ENCODE measurements at regions not wholly inside any gene's neighbourhood (a gene's known extent, or its start where the extent isn't known, plus 50 kb on each side); places are given as distances from the start of the nearest gene placed in this dataset.
"Not testable (repeated sequence)": the region's sequence is repeated elsewhere in the genome, so short reads cannot be mapped to it uniquely, and the experiment has no call there.

DNA sequence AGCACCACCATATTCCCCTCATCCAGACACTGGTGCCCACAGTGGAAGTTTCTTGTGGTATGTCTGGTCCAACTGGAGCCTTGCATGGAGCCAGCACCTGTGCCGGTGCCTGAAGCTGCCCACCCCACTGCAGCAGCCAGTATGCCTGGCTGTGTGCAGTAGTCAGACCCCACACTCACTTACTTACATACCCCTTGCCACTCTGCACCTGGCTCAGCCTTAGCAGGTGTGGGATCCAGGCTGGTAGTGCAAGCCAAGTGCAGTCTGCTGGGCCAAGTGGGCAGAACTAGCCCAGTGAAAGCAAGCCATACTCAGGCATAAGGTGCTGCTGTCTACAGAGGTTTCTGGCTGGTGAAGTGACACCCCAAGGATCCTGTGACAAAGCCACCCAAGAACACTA lies 871.4 kb upstream of the C9orf72 start:
- Mint-ChIP-seq H3K4me3 (no peak overlapping the region), H3K36me3 (no peaks in the 10 kb centered on the region), H3K9me3 (peaks cover 12% of the 10 kb centered on the region), H3K27ac (no peak overlapping the region), H3K4me1 (ENCODE audit: low read depth in 2 of 2) (no peaks in the 10 kb centered on the region), H3K27me3 (no peaks in the 10 kb centered on the region)
- DNase-seq (ENCODE audit: low spot score) (no peak), ATAC-seq (no peak)

DNA sequence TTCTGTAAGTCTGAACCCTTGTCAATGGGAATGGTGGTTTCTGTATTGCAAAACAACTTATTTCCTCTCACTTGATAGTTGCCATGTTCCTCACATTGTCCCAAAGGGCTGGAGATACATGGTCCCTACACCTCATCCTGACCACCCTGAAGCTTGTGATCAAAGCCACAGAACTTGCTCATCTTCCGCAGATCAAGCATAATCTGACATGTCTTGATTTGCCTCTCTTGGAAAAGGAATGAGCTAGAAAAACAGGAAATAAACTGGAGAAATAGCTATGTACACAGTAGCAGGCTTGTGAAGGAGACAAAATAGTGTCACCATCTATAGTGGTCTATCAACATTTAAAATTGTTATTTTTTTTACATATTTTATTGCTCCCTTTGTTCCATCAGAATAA lies 871.9 kb upstream of the C9orf72 start:
- no peaks in the 10 kb centered on the region for H3K36me3 Mint-ChIP-seq
- no peaks in the 10 kb centered on the region for H3K4me1 Mint-ChIP-seq (ENCODE audit: low read depth in 2 of 2)
- DNase-seq (ENCODE audit: low spot score) (no peak), ATAC-seq (no peak)
- H3K9me3 Mint-ChIP-seq, result peaks cover 12% of the 10 kb centered on the region
- no peak overlapping the region for H3K27ac Mint-ChIP-seq
- H3K27me3 Mint-ChIP-seq, result no peaks in the 10 kb centered on the region
- H3K4me3 Mint-ChIP-seq, result no peak overlapping the region

DNA sequence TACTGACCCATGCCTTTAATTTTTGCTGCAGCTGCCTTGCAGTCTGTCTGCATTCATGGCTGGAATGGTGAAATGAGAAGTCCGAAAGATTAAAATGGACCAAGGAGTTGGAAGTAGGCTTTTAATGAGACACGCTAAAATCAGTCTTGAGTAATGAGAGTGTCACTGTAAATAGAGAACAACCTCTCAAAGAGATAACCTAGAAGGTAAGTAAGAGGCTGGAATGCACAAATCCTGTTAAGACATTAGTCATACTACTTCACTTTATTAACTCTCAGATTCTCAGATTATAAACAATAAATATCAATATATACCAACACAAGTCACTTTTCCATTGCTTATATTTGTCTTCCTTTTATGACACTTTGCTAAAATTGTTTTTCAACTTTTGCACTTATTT lies 880.6 kb upstream of the C9orf72 start:
- no peak overlapping the region for H3K4me3 Mint-ChIP-seq
- DNase-seq (ENCODE audit: low spot score) (no peak), ATAC-seq (no peak)
- no peaks in the 10 kb centered on the region for H3K27me3 Mint-ChIP-seq
- no peaks in the 10 kb centered on the region for H3K36me3 Mint-ChIP-seq
- H3K4me1 Mint-ChIP-seq (ENCODE audit: low read depth in 2 of 2), result no peaks in the 10 kb centered on the region
- peaks cover 7% of the 10 kb centered on the region for H3K9me3 Mint-ChIP-seq
- no peak overlapping the region for H3K27ac Mint-ChIP-seq

DNA sequence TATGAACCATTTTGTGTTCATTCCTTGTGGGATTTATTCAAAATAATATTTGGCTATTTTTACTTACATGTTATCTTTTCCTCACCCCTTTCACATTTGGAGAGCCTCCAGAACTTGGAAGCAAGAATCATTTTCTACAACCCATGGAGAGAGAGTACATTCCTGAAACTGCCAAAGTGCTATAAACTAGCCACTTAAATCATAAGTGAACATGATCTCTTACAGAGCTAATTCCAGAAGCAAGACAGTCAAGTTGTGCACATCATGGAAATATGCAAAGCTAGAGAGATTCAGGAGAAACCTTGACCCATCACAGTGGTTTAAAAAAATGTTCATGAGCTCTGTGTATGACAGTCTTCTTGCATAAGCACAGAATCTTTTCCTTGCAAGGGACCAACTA lies 883.6 kb upstream of the C9orf72 start:
- H3K4me1 Mint-ChIP-seq (ENCODE audit: low read depth in 2 of 2), result peaks cover 0 to 3% of the 10 kb centered on the region in 2 donors
- no peak overlapping the region for H3K27ac Mint-ChIP-seq
- ATAC-seq (no peak), DNase-seq (ENCODE audit: low spot score) (no peak)
- H3K27me3 Mint-ChIP-seq, result no peaks in the 10 kb centered on the region
- H3K4me3 Mint-ChIP-seq, result no peak overlapping the region
- peaks cover 10% of the 10 kb centered on the region for H3K9me3 Mint-ChIP-seq
- no peaks in the 10 kb centered on the region for H3K36me3 Mint-ChIP-seq

DNA sequence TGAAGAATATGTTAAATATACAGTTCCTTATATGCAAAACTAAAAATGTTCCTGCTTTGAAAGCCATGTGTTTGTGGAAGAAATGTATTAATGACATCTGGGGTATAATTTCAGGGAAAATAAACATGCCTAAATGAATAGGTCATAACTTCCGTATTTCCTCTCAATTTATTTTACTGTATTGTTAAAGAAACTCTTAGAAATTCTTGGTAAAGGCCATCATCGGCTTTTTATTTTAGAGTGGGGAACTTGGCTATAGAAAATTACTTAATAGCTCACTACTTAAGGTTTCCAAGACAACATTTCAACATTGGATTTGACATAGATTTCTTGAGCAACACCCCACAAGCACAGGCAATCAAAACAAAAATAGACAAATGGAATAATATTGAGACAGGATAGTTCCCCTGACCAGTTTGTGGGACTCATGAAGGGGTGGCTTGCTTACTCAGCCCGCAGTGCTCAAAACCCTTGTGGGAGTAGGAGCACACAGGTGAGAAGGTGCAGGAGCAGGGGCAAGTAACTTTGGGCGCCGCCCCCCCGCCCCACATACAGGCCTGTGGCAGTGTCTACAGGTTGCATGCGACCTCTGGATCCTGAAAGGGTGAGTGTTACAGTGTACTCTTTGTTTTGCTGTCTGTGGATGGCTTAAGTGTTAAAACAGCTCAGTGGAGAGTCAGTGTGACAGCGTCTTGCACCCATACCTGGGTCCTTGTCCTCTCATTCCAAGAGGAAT lies 891.4 kb upstream of the C9orf72 start:
- H3K4me3 Mint-ChIP-seq, result no peak overlapping the region
- no peak overlapping the region for H3K27ac Mint-ChIP-seq
- H3K27me3 Mint-ChIP-seq, result no peaks in the 10 kb centered on the region
- peaks cover 20% of the 10 kb centered on the region for H3K36me3 Mint-ChIP-seq
- H3K9me3 Mint-ChIP-seq, result peaks cover 22% of the 10 kb centered on the region
- no peak for ATAC-seq
- DNase-seq (ENCODE audit: low spot score), result no peak
- H3K4me1 Mint-ChIP-seq (ENCODE audit: low read depth in 2 of 2), result peaks cover 0 to 3% of the 10 kb centered on the region in 2 donors

DNA sequence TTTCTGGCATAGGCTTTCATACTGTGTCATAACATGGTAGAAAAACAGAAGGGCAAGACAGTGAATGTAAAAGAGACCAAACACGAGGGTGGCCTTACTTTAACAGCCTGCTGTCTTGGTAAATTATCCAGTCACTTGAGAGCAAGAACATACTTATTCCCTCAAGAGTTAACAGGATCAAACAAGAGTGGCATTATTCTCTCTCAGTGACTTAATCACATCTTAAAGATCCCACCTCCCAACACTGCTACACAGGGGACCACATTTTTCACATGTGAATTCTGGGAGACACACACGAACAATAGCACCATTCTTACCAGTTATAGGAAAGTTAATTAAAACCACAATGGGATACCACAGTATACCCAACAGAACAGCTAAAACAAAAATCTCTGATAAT lies 898.0 kb upstream of the C9orf72 start:
- no peaks in the 10 kb centered on the region for H3K4me1 Mint-ChIP-seq (ENCODE audit: low read depth in 2 of 2)
- H3K27me3 Mint-ChIP-seq, result no peaks in the 10 kb centered on the region
- no peak overlapping the region for H3K4me3 Mint-ChIP-seq
- DNase-seq (ENCODE audit: low spot score), result no peak
- no peak for ATAC-seq
- no peak overlapping the region for H3K27ac Mint-ChIP-seq
- H3K36me3 Mint-ChIP-seq, result peaks cover 20% of the 10 kb centered on the region
- H3K9me3 Mint-ChIP-seq, result peaks cover 18% of the 10 kb centered on the region

DNA sequence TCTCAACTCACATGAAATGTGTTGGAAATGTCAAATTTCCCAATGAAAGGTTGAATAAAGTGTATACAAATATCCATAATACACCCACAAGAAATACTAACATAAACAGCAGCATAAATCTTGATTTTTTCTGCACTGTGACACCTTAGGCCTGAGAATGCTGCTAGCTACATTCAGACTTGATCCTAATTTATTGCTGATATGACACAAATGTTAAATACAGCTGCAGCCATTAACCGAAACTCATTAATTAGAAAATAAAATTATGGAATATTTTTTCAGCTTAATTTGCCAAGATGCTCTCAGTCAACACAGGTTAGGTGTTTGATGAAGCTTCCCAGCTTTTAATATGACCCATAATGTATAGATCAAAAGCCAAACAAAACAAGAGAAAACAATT lies 914.3 kb upstream of the C9orf72 start:
- DNase-seq (ENCODE audit: low spot score), result no peak

DNA sequence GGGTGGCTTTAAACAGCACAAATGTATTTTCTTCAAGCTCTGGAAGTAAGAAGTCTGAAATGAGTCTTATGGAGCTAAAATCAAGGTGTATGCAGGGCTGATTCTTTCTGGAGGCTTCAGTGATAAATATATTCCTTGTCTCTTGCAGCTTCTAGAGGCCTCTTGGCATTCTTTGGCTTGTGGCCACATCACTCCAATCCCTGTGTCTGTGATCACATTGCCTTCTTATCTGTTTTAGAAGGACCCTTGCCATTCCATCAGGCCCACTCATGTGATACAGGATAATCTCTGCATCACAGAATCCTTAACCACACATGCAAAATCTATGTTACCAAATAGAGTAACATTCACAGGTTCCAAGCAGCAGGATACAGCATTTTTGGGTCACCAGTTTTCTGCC lies 917.8 kb upstream of the C9orf72 start:
- peaks cover 8% of the 10 kb centered on the region for H3K9me3 Mint-ChIP-seq
- ATAC-seq (no peak), DNase-seq (ENCODE audit: low spot score) (no peak)
- H3K27me3 Mint-ChIP-seq, result no peaks in the 10 kb centered on the region
- H3K4me3 Mint-ChIP-seq, result no peak overlapping the region
- peaks cover 12% of the 10 kb centered on the region for H3K36me3 Mint-ChIP-seq
- H3K4me1 Mint-ChIP-seq (ENCODE audit: low read depth in 2 of 2), result no peaks in the 10 kb centered on the region
- H3K27ac Mint-ChIP-seq, result no peak overlapping the region

More for the DNA sequence above, 914.3 kb upstream of the C9orf72 start:
- Mint-ChIP-seq H3K27ac (no peak overlapping the region), H3K36me3 (peaks cover 6% of the 10 kb centered on the region), H3K9me3 (no peaks in the 10 kb centered on the region), H3K4me1 (ENCODE audit: low read depth in 2 of 2) (no peaks in the 10 kb centered on the region), H3K27me3 (no peaks in the 10 kb centered on the region), H3K4me3 (no peak overlapping the region)
- no peak for ATAC-seq

DNA sequence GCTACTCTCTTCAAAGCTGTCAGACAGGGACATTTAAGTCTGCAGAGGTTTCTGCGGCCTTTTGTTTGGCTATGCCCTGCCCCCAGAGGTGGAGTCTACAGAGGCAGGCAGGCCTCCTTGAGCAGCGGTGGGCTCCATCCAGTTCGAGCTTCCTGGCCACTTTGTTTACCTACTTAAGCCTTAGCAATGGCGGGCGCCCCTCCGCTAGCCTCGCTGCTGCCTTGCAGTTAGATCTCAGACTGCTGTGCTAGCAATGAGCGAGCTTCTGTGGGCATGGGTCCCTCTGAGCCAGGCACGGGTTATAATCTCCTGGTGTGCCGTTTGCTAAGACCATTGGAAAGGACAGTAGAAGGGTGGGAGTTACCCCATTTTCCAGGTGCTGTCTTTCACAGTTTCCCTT lies 924.9 kb upstream of the C9orf72 start:
- not testable (repeated sequence) for H3K4me1 Mint-ChIP-seq (ENCODE audit: low read depth in 2 of 2); ATAC-seq; DNase-seq (ENCODE audit: low spot score); H3K4me3 Mint-ChIP-seq; H3K27me3 Mint-ChIP-seq; H3K27ac Mint-ChIP-seq
- H3K9me3 Mint-ChIP-seq, result peaks cover 28% of the 10 kb centered on the region
- peaks cover 13% of the 10 kb centered on the region for H3K36me3 Mint-ChIP-seq

DNA sequence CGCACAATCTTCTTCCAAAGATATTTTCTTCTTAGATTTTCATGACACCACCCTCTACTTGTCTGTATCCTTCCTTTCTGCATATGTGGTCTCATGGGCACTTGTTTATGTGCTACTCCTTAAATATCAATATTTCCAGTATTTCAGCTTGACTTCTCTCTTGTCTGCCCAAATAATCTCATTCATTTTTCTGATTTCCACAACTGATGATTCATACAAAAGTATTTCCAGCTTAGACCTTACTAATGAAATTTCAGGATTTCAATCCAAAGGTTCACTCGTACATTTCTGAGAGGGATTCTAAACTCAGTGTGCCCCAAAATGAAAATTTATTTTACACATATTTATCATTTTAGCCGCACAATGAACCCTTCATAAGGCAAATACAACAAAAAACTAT lies 928.9 kb upstream of the C9orf72 start:
- Mint-ChIP-seq H3K27me3 (no peaks in the 10 kb centered on the region), H3K9me3 (peaks cover 13% of the 10 kb centered on the region), H3K4me1 (ENCODE audit: low read depth in 2 of 2) (no peaks in the 10 kb centered on the region), H3K36me3 (peaks cover 4% of the 10 kb centered on the region), H3K27ac (no peak overlapping the region), H3K4me3 (no peak overlapping the region)
- no peak for ATAC-seq
- DNase-seq (ENCODE audit: low spot score), result no peak

DNA sequence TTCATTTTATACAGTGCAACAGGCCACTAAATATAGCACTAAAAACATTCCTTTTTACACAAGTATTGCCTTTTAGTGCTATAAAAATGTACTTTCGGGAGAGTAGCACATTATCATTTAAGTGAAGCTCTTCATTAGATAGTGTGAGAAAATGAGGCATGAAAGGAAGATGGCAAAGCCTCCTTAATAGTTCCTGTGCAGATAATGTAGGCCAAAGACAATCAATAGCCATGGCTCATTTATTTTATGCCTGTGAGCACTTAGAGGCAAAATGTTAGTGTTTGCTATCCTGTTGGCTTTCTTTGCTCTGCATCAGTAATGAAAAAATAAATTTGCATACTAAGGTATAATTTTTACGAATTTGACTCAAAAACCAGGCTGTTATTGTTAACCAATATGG lies 929.5 kb upstream of the C9orf72 start:
- Mint-ChIP-seq H3K9me3 (peaks cover 11% of the 10 kb centered on the region), H3K4me3 (no peak overlapping the region), H3K36me3 (no peaks in the 10 kb centered on the region), H3K27me3 (no peaks in the 10 kb centered on the region), H3K4me1 (ENCODE audit: low read depth in 2 of 2) (no peaks in the 10 kb centered on the region), H3K27ac (no peak overlapping the region)
- DNase-seq (ENCODE audit: low spot score) (no peak), ATAC-seq (no peak)

DNA sequence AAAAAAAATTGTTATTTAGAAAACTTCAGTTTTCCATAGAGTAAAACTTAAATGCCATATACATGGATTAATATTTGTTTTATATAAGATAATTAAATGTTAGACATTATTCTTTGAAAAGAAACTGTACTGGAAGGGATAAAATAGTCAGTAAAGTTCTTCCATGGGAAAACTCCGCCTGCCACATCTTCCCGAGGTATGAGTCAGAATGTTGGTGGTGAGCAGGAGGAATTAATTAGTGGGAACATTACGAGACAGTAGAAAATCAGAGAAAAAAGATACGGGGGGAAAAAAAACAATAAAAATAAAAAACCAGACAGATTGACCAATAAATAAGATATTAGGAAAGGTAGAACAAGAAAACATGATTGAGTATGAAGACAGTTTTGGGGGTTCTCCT lies 930.3 kb upstream of the C9orf72 start:
- Mint-ChIP-seq H3K4me3 (no peak overlapping the region), H3K4me1 (ENCODE audit: low read depth in 2 of 2) (no peaks in the 10 kb centered on the region), H3K27ac (no peak overlapping the region), H3K36me3 (no peaks in the 10 kb centered on the region), H3K9me3 (peaks cover 11% of the 10 kb centered on the region), H3K27me3 (no peaks in the 10 kb centered on the region)
- no peak for DNase-seq (ENCODE audit: low spot score)
- ATAC-seq, result no peak

DNA sequence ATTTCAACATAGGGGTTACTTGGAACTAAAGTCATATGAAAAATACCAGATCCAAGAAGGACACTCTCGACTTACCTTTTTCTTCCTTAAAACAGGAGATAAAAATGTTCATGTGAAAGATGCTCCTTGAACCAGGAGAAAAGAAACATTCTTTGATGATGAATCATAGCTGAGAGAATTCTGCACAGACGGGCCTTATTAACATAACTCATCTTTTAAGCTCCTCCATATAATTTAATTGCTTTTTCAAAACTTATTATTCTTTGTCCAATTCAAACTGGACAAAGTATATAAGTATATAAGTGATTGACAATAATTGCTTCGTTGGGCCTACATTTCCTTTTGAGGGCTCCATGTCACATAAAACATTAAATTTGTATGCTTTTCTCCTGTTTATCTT lies 945.2 kb upstream of the C9orf72 start:
- Mint-ChIP-seq H3K9me3 (peaks cover 3% of the 10 kb centered on the region), H3K4me1 (ENCODE audit: low read depth in 2 of 2) (no peaks in the 10 kb centered on the region), H3K4me3 (no peak overlapping the region), H3K27me3 (no peaks in the 10 kb centered on the region), H3K36me3 (peaks cover 16% of the 10 kb centered on the region), H3K27ac (no peak overlapping the region)
- DNase-seq (ENCODE audit: low spot score) (no peak), ATAC-seq (no peak)

DNA sequence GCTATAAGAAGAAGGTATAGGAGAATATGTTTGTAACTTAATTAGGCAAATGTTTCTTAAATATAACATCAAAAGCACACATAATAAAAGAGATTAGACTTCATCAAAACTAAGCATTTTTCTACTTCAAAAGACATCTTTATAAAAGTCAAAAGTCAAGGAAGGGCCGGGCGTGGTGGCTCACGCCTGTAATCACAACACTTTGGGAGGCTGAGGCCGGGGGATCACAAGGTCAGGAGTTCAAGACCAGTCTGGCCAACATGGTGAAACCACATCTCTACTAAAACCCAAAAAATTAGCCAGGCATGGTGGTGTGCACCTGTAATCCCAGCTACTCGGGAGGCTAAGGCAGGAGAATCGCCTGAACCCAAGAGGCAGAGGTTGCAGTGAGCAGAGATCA lies 951.0 kb upstream of the C9orf72 start:
- H3K4me3 Mint-ChIP-seq; H3K27me3 Mint-ChIP-seq; H3K27ac Mint-ChIP-seq; ATAC-seq; DNase-seq (ENCODE audit: low spot score); H3K9me3 Mint-ChIP-seq; H3K4me1 Mint-ChIP-seq (ENCODE audit: low read depth in 2 of 2): not testable (repeated sequence)
- peaks cover 11% of the 10 kb centered on the region for H3K36me3 Mint-ChIP-seq

DNA sequence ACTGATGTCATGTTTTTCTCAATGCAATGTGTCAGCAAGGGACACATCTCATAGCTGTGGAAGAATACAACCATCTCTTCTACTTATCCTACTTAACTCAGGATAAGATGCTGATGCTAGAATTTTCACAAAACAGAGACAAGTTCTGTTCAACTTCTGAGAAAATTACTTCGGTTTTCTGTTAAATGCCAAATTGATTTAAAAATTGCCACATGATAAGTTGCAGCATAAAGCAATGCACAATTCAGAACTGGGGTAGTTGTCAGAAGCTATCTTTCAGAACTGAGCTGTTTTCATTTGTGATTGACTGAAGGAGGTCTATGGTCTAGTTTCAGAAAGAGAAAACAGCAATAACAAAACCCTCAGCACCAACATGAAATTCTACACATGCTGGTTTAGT lies 954.8 kb upstream of the C9orf72 start:
- ATAC-seq, result no peak

More for the DNA sequence above, 954.8 kb upstream of the C9orf72 start:
- no peak overlapping the region for H3K4me3 Mint-ChIP-seq
- H3K9me3 Mint-ChIP-seq, result peaks cover 3% of the 10 kb centered on the region
- no peaks in the 10 kb centered on the region for H3K4me1 Mint-ChIP-seq (ENCODE audit: low read depth in 2 of 2)
- no peak for DNase-seq (ENCODE audit: low spot score)
- no peaks in the 10 kb centered on the region for H3K36me3 Mint-ChIP-seq
- no peak overlapping the region for H3K27ac Mint-ChIP-seq
- H3K27me3 Mint-ChIP-seq, result no peaks in the 10 kb centered on the region

All from natural killer cell treated with Interleukin-12 subunit alpha and Interleukin-12 subunit beta and Interleukin-15 and Interleukin-18, amount 100 ng/mL, for 72 hours (primary cell).